Stimulated activated naive CD4-positive, alpha-beta T cell (primary cell): ENCODE measurements at regions not wholly inside any gene's neighbourhood (a gene's known extent, or its start where the extent isn't known, plus 50 kb on each side); places are given as distances from the start of the nearest gene placed in this dataset.

Experiments
- DNase-seq, 6 experiments: peaks; one replicate each; lab custom pipeline; 2025; lab: John Stamatoyannopoulos, UW

DNA sequence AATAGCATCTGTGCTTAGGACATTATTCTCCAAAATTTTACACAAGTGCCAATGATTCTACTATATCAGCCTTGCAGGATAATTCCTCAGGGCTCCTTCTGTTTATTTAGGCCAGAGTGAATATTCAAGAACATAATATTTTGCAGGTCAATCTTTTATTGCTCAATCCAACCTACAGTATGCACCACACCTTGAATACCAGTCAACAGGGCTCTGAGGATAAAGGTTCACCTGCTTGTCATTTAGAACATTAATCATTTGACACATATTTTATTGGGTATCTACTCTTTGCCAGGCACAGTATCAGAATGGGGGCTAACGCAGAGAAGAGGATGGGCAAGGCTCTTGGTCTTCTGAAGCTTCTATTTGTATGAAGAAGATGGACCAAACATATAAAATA, 66.2 kb upstream of the SHISA3 start:
- no peak for DNase-seq

- no peak for DNase-seq
Measured at GRCh38 chr4:42331914-42332368, 65.3 kb upstream of the SHISA3 start.

DNA sequence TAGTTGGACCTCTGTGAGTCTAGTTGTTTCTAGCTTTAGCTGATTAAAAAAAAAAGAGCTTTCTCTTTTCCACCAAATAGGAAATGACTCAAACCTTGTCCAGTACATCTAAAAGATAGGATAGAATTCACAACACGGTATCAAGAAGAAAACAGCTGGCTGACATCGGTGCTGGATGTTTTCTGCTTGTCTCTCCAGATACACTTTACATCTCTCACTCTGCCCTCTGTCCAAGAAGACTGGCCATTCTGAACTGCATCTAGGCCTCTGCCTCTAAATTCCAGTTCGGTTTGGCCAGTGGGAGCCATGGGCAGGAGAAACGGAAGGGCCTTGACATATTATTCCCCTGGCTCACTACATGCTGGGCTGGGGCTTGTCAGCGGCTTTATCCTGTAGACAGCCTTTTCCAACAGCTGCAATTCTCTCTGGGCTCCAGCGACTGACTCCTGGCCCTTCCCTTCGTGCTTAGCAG, 57.3 kb upstream of the SHISA3 start:
- DNase-seq = no peak

GRCh38 chr4:42341518-42342026, 55.7 kb upstream of the SHISA3 start:
- no peak for DNase-seq

DNA sequence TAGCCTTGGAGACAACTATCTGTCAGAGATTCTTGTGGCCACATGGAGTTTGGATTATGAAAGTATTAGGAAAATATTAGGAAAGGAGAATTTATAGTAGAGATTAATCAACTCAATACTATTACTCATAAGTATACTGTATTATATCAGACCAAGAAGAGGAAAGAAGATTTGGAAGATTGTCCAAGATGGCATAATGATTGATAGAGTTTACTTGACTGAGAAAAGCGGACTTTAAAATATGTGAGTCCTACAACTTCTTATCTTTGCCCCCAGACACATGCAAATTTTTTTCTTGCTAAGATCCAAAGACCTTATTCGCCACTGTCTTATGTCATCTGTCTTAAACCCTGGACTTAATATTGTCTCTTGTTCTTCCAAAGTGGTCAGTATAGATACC, 54.8 kb upstream of the SHISA3 start:
- no peak for DNase-seq

- no peak for DNase-seq
Measured at GRCh38 chr4:42344309-42344708, 53.0 kb upstream of the SHISA3 start.

DNA sequence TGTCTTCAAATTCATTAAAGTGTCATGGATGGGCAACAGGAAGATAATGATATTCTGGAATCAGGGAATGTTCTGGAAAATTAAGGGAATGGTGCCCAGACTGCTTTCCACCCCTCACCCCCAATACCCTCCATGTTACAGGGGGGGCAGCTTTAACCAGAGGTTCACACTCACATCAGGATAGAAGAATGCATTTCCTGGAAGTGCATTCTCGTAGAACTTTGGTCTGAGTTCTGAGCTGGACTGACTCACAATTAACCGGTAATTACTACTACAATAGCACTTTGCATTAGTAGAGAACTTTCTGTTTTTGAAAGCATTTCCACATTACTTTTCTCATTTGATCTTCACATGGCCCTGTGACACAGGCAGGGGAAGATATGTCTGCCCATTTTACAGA, 52.5 kb upstream of the SHISA3 start:
- no peak for DNase-seq

- no peak for DNase-seq
Measured at GRCh38 chr4:42345962-42346544, 51.2 kb upstream of the SHISA3 start.

DNA sequence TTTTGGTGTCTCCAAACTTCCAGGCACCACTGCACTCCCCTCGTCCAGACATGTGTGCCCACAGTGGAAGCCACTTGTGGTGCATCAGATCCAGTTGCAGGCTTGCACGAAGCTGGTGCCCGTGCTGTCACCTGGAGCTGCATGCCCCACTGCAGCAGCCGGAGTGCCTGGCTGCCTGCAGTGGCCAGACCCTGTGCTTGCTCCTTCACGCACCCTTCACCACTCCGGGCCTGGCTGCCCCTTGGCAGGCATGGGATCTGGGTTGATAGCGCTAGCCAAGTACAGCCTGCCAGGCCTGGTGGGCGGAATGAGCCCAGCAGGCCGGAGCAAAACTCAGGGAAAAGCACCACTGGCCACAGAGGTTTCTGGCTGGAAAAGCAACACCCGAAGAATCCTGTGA, 50.2 kb upstream of the SHISA3 start:
- no peak for DNase-seq
